ENCODE measurements at regions not wholly inside any gene's neighbourhood (a gene's known extent, or its start where the extent isn't known, plus 50 kb on each side); places are given as distances from the start of the nearest gene placed in this dataset.
A peak's percentile ranks its signal among the peaks of the same experiment; 100 is the strongest.

- DNase-seq (peak in 1 of 2 donors; percentile 15), ATAC-seq (peak in 1 of 2 donors; percentile 60)
- in situ Hi-C loops (cut with MboI; ENCODE audit: low sequenced_read_pairs in 4 of 4) (loop anchor here in 1 of 4 donors (10.0 kb wide), 1 partner anchor 879 kb away; no protein-coding TSS in a partner anchor), intact Hi-C loops (cut with DNase I; ENCODE audit: low total_unique reads) (no loop called here)
- H3K36me3 ChIP-seq = no peaks in the 10 kb centered on the region
- H3K4me3 ChIP-seq = no peak overlapping the region
- H3K9me3 ChIP-seq = no peaks in the 10 kb centered on the region
- H3K27ac ChIP-seq = no peak overlapping the region
- TF ChIP-seq CTCF (IDR thresholded peaks at IDR 0.05 in 4 of 5, conservative IDR thresholded peaks at IDR 0.05 in 1 of 5) (no peak), POLR2A (IDR thresholded peaks at IDR 0.05) (no peak)
- no peaks in the 10 kb centered on the region for H3K27me3 ChIP-seq
- no peaks in the 10 kb centered on the region for H3K4me1 ChIP-seq
Measured at GRCh38 chr2:228705318-228705717, 523.8 kb upstream of the SPHKAP start.

GRCh38 chr2:228703152-228703551 is 521.7 kb upstream of the SPHKAP start:
- in situ Hi-C loops (cut with MboI; ENCODE audit: low sequenced_read_pairs in 4 of 4) (loop anchor here in 1 of 4 donors (10.0 kb wide), 1 partner anchor 882 kb away; no protein-coding TSS in a partner anchor), intact Hi-C loops (cut with DNase I; ENCODE audit: low total_unique reads) (no loop called here)
- no peak for ATAC-seq
- H3K9me3 ChIP-seq = no peaks in the 10 kb centered on the region
- H3K27ac ChIP-seq = no peak overlapping the region
- no peak for DNase-seq
- no peaks in the 10 kb centered on the region for H3K4me1 ChIP-seq
- no peaks in the 10 kb centered on the region for H3K27me3 ChIP-seq
- no peak for TF ChIP-seq POLR2A (IDR thresholded peaks at IDR 0.05)
- TF ChIP-seq CTCF (IDR thresholded peaks at IDR 0.05 in 4 of 5, conservative IDR thresholded peaks at IDR 0.05 in 1 of 5) = no peak
- no peaks in the 10 kb centered on the region for H3K36me3 ChIP-seq
- H3K4me3 ChIP-seq = no peak overlapping the region

- ATAC-seq = no peak
- no peak overlapping the region for H3K27ac ChIP-seq
Measured at GRCh38 chr2:228701506-228701905, 520.0 kb upstream of the SPHKAP start.

GRCh38 chr2:228700638-228701037 is 519.2 kb upstream of the SPHKAP start:
- Histone ChIP-seq H3K9me3 (no peaks in the 10 kb centered on the region), H3K27me3 (no peaks in the 10 kb centered on the region), H3K4me1 (no peaks in the 10 kb centered on the region), H3K27ac (no peak overlapping the region), H3K4me3 (no peak overlapping the region), H3K36me3 (no peaks in the 10 kb centered on the region)
- TF ChIP-seq POLR2A (IDR thresholded peaks at IDR 0.05) (no peak), CTCF (IDR thresholded peaks at IDR 0.05 in 4 of 5, conservative IDR thresholded peaks at IDR 0.05 in 1 of 5) (no peak)
- in situ Hi-C loops (cut with MboI; ENCODE audit: low sequenced_read_pairs in 4 of 4) = loop anchor here in 1 of 4 donors (10.0 kb wide), 1 partner anchor 884 kb away; no protein-coding TSS in a partner anchor
- intact Hi-C loops (cut with DNase I; ENCODE audit: low total_unique reads) = no loop called here
- ATAC-seq = no peak
- no peak for DNase-seq

More at GRCh38 chr2:228701506-228701905, 520.0 kb upstream of the SPHKAP start:
- TF ChIP-seq POLR2A (IDR thresholded peaks at IDR 0.05) (no peak), CTCF (IDR thresholded peaks at IDR 0.05 in 4 of 5, conservative IDR thresholded peaks at IDR 0.05 in 1 of 5) (no peak)
- H3K4me1 ChIP-seq = no peaks in the 10 kb centered on the region
- DNase-seq = no peak
- H3K4me3 ChIP-seq = no peak overlapping the region
- no peaks in the 10 kb centered on the region for H3K36me3 ChIP-seq
- intact Hi-C loops (cut with DNase I; ENCODE audit: low total_unique reads) (no loop called here), in situ Hi-C loops (cut with MboI; ENCODE audit: low sequenced_read_pairs in 4 of 4) (loop anchor here in 1 of 4 donors (10.0 kb wide), 1 partner anchor 883 kb away; no protein-coding TSS in a partner anchor)
- no peaks in the 10 kb centered on the region for H3K27me3 ChIP-seq
- no peaks in the 10 kb centered on the region for H3K9me3 ChIP-seq

GRCh38 chr2:228699888-228700287 is 518.4 kb upstream of the SPHKAP start:
- intact Hi-C loops (cut with DNase I; ENCODE audit: low total_unique reads) = loop anchor here (10.0 kb wide), 1 partner anchor 575 kb away; the partner anchor contains the start of gene PID1
- ATAC-seq = no peak
- in situ Hi-C loops (cut with MboI; ENCODE audit: low sequenced_read_pairs in 4 of 4) = loop anchor here in 2 of 4 donors (10.0 to 25.0 kb wide), 3 partner anchors 575 to 887 kb away; partner anchors contain the start of gene PID1 (in 1 of the 2)

More at GRCh38 chr2:228699888-228700287, 518.4 kb upstream of the SPHKAP start:
- no peaks in the 10 kb centered on the region for H3K4me1 ChIP-seq
- no peak overlapping the region for H3K27ac ChIP-seq
- no peaks in the 10 kb centered on the region for H3K9me3 ChIP-seq
- H3K4me3 ChIP-seq = no peak overlapping the region
- no peaks in the 10 kb centered on the region for H3K27me3 ChIP-seq
- no peak for DNase-seq
- H3K36me3 ChIP-seq = no peaks in the 10 kb centered on the region
- no peak for TF ChIP-seq POLR2A (IDR thresholded peaks at IDR 0.05)
